GM12891 (cell line): ENCODE measurements at regions not wholly inside any gene's neighbourhood (a gene's known extent, or its start where the extent isn't known, plus 50 kb on each side); places are given as distances from the start of the nearest gene placed in this dataset.

ENCODE experiments used
- POLR2A ChIP-seq: IDR thresholded peaks from 2 replicates; pipeline ENCODE4 v1.6.1; 2011; ENCODE audit warnings: low read depth, low read length, control low read depth
- TAF1 ChIP-seq: IDR thresholded peaks from 2 replicates; pipeline ENCODE4 v1.6.1; 2011; ENCODE audit warnings: low read depth, low read length, control low read depth

DNA sequence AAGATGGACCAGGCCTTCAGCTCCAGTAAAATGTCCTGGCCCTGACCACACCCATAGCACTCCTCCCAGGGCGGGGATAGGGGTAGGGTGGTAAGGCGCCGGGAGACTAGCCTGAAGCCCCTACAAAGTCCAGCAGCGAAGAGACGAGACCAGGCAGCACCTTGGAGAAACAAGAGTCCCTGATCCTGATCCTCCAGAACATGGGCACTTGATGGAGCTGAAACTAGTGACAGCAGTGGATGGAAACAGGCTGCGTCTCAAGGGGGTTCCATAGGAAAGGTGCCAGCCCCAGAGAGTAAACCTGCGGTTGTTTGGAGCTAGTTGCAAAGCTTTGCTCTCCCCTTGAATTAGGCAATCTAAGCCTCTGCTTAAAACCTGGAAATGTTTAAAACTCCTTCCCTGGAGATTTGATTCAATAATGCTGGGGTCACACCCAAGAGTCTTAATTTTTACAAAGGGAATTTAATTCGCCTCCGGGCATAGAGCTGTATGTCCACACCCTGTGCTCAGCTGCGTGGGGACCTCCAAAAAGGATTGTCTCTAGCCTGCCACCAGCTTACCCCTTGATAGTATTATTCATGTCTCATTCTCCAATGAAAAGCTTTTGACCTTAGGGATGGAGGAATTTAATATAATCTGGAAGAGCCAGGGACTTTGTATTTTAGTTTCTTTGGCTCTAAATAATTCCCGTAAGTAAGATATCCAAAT lies 258.6 kb downstream of the PMP22 start:
- no peak for TF ChIP-seq TAF1
- TF ChIP-seq POLR2A = no peak
